ENCODE measurements at regions not wholly inside any gene's neighbourhood (a gene's known extent, or its start where the extent isn't known, plus 50 kb on each side); places are given as distances from the start of the nearest gene placed in this dataset.

- TF ChIP-seq TAF1 (IDR thresholded peaks at IDR 0.05; ENCODE audit: borderline replicate concordance, low read depth, low read length), result no peak
- TF ChIP-seq MXI1 (IDR thresholded peaks at IDR 0.05; ENCODE audit: low read depth, low read length), result no peak
- no peak for TF ChIP-seq EZH2phosphoT487 (IDR thresholded peaks at IDR 0.05; ENCODE audit: borderline replicate concordance, low read depth)
- TF ChIP-seq RCOR1 (IDR thresholded peaks at IDR 0.05; ENCODE audit: low read length), result no peak
- no peak for TF ChIP-seq CTCF (IDR thresholded peaks at IDR 0.05)
These were observed 398.2 kb downstream of the PABPC4L start for GRCh38 chr4:133803341-133803740.
